Tibial artery (tissue), 4 donors: ENCODE measurements at regions not wholly inside any gene's neighbourhood (a gene's known extent, or its start where the extent isn't known, plus 50 kb on each side); places are given as distances from the start of the nearest gene placed in this dataset.

ENCODE experiments used
- DNase-seq, 2 donors: peaks; one replicate each; pipeline ENCODE4 v3.0.0-alpha.2; 2019
- H3K27ac ChIP-seq, 2 donors: fragments of 200-600 bp; sonication (generic) in 1 of 2; 1 replicate in 1 of 2; 2 replicates in 1 of 2; pipeline ENCODE4 v1.5.1; 2018 to 2019; ENCODE audit warnings: mild to moderate bottlenecking in 1 of 2
- H3K27me3 ChIP-seq, 2 donors: fragments of 200-600 bp; sonication (generic) in 1 of 2; one replicate each; pipeline versions ENCODE4 v1.5.1 to v1.6.0; 2016 to 2019
- H3K36me3 ChIP-seq, 3 donors: fragments of 200-600 bp; sonication (generic) in 2 of 3; one replicate each; pipeline ENCODE4 v1.5.1; 2016 to 2019; ENCODE audit warnings: mild to moderate bottlenecking in 2 of 3
- H3K4me1 ChIP-seq, 4 donors: fragments of 200-600 bp; sonication (generic) in 2 of 4; 1 replicate in 3 of 4; 2 replicates in 1 of 4; pipeline ENCODE4 v1.5.1; 2016 to 2019
- H3K4me3 ChIP-seq, 2 donors: fragments of 200-600 bp; sonication (generic) in 1 of 2; 1 replicate in 1 of 2; 2 replicates in 1 of 2; pipeline ENCODE4 v1.5.1; 2018 to 2019; ENCODE audit warnings: mild to moderate bottlenecking in 2 of 2
- H3K9me3 ChIP-seq, 3 donors: fragments of 200-600 bp; sonication (generic) in 1 of 3; one replicate each; pipeline ENCODE4 v1.5.1; 2016 to 2019
- intact Hi-C: fragments of 100-400 bp; cut with DNase I; formaldehyde crosslinking; loops from one replicate; pipeline ENCODE4 v1.15.0; 2023; ENCODE audit warnings: low total_unique reads
- TF ChIP-seq, protein P1 (sequence below), 2 experiments: fragments of 200-600 bp in 1 of 2; fragments of 450-650 bp in 1 of 2; IDR thresholded peaks; one replicate each; pipeline ENCODE4 v1.5.1; 2017 to 2019; ENCODE audit warnings: antibody characterized with exemption in 2 of 2, mild to moderate bottlenecking in 1 of 2, moderate library complexity in 1 of 2

DNA sequence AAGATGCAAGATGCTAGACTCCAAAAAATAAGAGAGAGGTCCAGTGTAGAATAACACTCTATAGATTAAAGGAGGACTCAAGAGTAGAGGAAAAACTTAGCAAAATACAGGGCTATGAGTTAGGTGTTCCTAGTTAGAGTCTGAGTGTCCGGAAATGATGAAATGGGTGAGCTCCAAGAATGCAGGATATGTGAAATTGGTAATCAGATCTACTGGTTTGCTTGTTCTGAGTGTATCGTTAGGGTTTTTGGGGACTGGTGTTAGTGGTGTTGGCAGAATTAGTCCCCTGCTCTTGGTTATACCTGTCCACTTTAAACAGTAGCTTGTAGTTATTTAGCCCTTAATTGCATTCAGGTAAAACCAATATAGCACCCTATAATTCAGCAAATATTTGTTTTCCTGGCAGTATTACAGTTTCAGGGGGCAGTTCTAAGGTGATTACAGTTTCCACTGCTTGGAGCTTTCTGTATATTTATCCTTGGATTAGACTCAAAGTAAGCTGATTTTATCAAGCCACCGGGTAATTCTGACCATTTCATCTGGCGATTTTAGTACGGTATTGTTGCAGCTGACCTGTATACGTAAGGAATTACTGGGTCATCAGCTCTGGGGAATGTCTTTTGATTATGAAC lies 332.7 kb downstream of the CHRM3 start:
- no peak for DNase-seq
- H3K27me3 ChIP-seq = no peaks in the 10 kb centered on the region
- no peaks in the 10 kb centered on the region for H3K4me1 ChIP-seq
- intact Hi-C loops = no loop called here
- no peaks in the 10 kb centered on the region for H3K9me3 ChIP-seq
- no peak overlapping the region for H3K27ac ChIP-seq
- no peaks in the 10 kb centered on the region for H3K36me3 ChIP-seq
- TF ChIP-seq, protein P1, sequence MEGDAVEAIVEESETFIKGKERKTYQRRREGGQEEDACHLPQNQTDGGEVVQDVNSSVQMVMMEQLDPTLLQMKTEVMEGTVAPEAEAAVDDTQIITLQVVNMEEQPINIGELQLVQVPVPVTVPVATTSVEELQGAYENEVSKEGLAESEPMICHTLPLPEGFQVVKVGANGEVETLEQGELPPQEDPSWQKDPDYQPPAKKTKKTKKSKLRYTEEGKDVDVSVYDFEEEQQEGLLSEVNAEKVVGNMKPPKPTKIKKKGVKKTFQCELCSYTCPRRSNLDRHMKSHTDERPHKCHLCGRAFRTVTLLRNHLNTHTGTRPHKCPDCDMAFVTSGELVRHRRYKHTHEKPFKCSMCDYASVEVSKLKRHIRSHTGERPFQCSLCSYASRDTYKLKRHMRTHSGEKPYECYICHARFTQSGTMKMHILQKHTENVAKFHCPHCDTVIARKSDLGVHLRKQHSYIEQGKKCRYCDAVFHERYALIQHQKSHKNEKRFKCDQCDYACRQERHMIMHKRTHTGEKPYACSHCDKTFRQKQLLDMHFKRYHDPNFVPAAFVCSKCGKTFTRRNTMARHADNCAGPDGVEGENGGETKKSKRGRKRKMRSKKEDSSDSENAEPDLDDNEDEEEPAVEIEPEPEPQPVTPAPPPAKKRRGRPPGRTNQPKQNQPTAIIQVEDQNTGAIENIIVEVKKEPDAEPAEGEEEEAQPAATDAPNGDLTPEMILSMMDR (IDR thresholded peaks at IDR 0.05) = no peak
- H3K4me3 ChIP-seq = no peak overlapping the region

GRCh38 chr1:239719642-239720258 lies 333.4 kb downstream of the CHRM3 start:
- no peaks in the 10 kb centered on the region for H3K36me3 ChIP-seq
- no peaks in the 10 kb centered on the region for H3K4me1 ChIP-seq
- TF ChIP-seq, protein P1 (IDR thresholded peaks at IDR 0.05) = no peak
- no peak for DNase-seq
- no peak overlapping the region for H3K4me3 ChIP-seq
- no peak overlapping the region for H3K27ac ChIP-seq
- no peaks in the 10 kb centered on the region for H3K27me3 ChIP-seq
- H3K9me3 ChIP-seq = no peaks in the 10 kb centered on the region
- intact Hi-C loops = no loop called here

- TF ChIP-seq, protein P1 (IDR thresholded peaks at IDR 0.05) = no peak
- no peak overlapping the region for H3K27ac ChIP-seq
- intact Hi-C loops = no loop called here
- no peak for DNase-seq
- H3K4me1 ChIP-seq = no peaks in the 10 kb centered on the region
- no peaks in the 10 kb centered on the region for H3K27me3 ChIP-seq
- no peak overlapping the region for H3K4me3 ChIP-seq
- H3K36me3 ChIP-seq = no peaks in the 10 kb centered on the region
- H3K9me3 ChIP-seq = no peaks in the 10 kb centered on the region
Observed at GRCh38 chr1:239722035-239722434, 335.7 kb downstream of the CHRM3 start.

DNA sequence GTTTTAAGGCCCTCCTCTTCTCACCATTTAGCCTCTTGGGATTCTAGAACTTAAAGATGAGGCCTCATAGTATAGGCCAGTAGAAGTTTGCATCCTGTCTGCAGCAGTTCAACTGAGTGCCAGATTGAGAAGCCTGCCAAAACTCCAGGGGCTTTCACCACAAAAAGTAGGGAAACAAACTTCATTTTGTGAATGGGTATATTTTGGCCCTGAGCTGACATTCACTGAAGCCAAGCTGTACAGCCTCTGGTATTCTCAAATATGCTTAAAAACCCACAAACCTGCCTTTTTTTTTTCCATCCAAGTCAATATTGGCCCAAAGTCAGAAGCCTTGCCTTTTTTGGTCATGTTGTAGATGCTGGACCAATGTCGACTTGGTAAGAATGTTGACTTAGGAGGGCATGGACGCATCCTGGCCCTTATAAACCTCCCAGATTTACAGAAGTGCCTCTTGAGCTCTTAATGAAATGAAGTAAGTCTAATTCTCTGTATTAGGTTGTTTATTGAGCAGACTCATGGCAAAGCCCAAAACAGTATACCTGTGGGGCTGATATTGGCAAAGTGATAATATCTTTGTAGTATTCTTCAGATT lies 337.5 kb downstream of the CHRM3 start:
- DNase-seq = no peak
- Histone ChIP-seq H3K27ac (no peak overlapping the region), H3K27me3 (no peaks in the 10 kb centered on the region), H3K9me3 (no peaks in the 10 kb centered on the region), H3K4me1 (no peaks in the 10 kb centered on the region), H3K4me3 (no peak overlapping the region), H3K36me3 (no peaks in the 10 kb centered on the region)
- intact Hi-C loops = no loop called here
- TF ChIP-seq, protein P1 (IDR thresholded peaks at IDR 0.05) = no peak

GRCh38 chr1:239725371-239725770 lies 339.0 kb downstream of the CHRM3 start:
- Histone ChIP-seq H3K27ac (no peak overlapping the region), H3K4me1 (no peaks in the 10 kb centered on the region), H3K9me3 (no peaks in the 10 kb centered on the region), H3K36me3 (no peaks in the 10 kb centered on the region), H3K4me3 (no peak overlapping the region), H3K27me3 (no peaks in the 10 kb centered on the region)
- no peak for DNase-seq
- TF ChIP-seq, protein P1 (IDR thresholded peaks at IDR 0.05) = no peak
- intact Hi-C loops = no loop called here
